COLO829 (cell line): ENCODE measurements at regions not wholly inside any gene's neighbourhood (a gene's known extent, or its start where the extent isn't known, plus 50 kb on each side); places are given as distances from the start of the nearest gene placed in this dataset.

Experiments used
- DNase-seq: peaks from one replicate; pipeline ENCODE4 v3.0.0; 2012; ENCODE audit warnings: low spot score

GRCh38 chr12:3959799-3960560 lies 86.8 kb upstream of the PARP11 start:
- no peak for DNase-seq

- DNase-seq, result no peak
Observed at GRCh38 chr12:3958534-3958933, 85.3 kb upstream of the PARP11 start.

- DNase-seq, result no peak
Observed at GRCh38 chr12:3951380-3952135, 78.4 kb upstream of the PARP11 start.

GRCh38 chr12:3950714-3951320 lies 77.6 kb upstream of the PARP11 start:
- DNase-seq, result no peak

GRCh38 chr12:3947781-3948180 lies 74.6 kb upstream of the PARP11 start:
- DNase-seq, result no peak

GRCh38 chr12:3945671-3946070 lies 72.5 kb upstream of the PARP11 start:
- DNase-seq, result no peak

GRCh38 chr12:3944620-3945019 lies 71.4 kb upstream of the PARP11 start:
- no peak for DNase-seq

GRCh38 chr12:3938042-3938544 lies 64.9 kb upstream of the PARP11 start:
- DNase-seq, result no peak

- DNase-seq, result no peak
Observed at GRCh38 chr12:3935078-3935477, 61.9 kb upstream of the PARP11 start.

GRCh38 chr12:3933819-3934192 lies 60.6 kb upstream of the PARP11 start:
- no peak for DNase-seq

- DNase-seq, result no peak
Observed at GRCh38 chr12:3933074-3933818, 60.0 kb upstream of the PARP11 start.

- DNase-seq, result no peak
Observed at GRCh38 chr12:3931776-3932175, 58.6 kb upstream of the PARP11 start.

GRCh38 chr12:3931206-3931605 lies 58.0 kb upstream of the PARP11 start:
- no peak for DNase-seq

GRCh38 chr12:3929875-3930615 lies 56.8 kb upstream of the PARP11 start:
- no peak for DNase-seq

GRCh38 chr12:3928538-3929184 lies 55.5 kb upstream of the PARP11 start:
- DNase-seq, result no peak

GRCh38 chr12:3925621-3926020 lies 52.4 kb upstream of the PARP11 start:
- DNase-seq, result no peak

- DNase-seq, result no peak
Observed at GRCh38 chr12:3924761-3925160, 51.6 kb upstream of the PARP11 start.

- no peak for DNase-seq
Observed at GRCh38 chr12:3923021-3923420, 49.8 kb upstream of the PARP11 start.
